HG03342 (cell line): ENCODE measurements at regions not wholly inside any gene's neighbourhood (a gene's known extent, or its start where the extent isn't known, plus 50 kb on each side); places are given as distances from the start of the nearest gene placed in this dataset.
"Not testable (repeated sequence)": the region's sequence is repeated elsewhere in the genome, so short reads cannot be mapped to it uniquely, and the experiment has no call there.

Experiments
- ATAC-seq: cut with Tn5 transposase; IDR thresholded peaks from one replicate; pipeline ENCODE4 v1.9.1; 2021; ENCODE audit warnings: mild to moderate bottlenecking, moderate library complexity; ENCODE audit not compliant: unreplicated experiment

DNA sequence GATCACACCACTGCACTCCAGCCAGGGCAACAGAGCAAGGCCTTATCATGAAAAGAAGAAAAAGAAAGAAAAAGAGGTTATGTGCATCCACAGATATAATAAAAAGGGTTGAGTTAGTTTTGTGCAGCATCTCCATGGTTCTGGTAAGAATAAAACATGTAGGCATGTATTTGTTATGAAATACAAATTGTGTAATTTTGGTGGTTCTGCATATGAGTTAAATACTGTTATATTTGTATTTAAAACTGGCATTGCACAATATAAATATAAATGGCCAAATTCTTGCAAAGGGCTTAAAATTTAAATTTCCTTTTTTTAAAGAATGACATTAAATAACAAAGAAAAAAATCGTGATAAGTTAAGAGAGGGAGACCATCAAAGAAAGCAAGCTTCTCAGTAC is 159.1 kb upstream of the PREP start:
- ATAC-seq: no peak

DNA sequence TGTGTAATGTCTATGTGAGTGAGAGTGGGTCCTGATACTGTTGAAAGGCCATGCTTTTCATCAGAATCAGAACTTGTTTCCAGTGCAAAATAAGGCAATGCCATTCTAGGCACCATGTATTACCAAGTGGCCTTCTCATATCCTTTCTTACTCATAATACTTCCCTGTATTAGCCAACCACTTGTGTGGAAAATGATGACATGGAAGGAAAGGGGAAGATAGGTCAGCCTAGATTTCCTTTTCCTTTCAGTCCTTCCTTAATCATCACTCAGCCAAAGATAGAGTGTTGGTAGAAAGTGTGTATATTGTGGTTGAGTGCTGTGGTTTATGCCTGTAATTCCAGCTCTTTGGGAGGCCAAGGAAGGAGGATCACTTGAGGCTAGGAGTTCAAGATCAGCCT is 158.6 kb upstream of the PREP start:
- ATAC-seq: no peak

DNA sequence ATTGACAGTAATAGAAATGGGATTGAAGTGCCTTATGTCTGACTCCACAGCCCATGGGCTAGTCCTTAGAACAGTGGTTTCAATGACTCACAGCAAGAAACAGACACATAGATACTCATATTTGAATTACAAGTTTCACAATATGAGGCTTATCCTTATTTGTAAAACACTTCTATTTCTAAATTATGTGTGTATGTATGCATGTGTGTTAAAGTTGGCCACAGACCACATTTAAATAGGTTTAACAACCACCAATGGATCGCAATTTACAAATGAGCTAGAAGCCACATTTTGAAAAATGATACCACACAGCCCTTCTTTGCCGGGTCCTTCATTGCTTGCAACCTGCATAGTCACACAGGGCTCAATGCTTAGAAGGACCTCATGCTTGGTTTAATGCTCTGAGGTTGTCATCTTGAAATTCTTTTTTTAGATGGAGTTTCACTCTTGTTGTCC is 157.8 kb upstream of the PREP start:
- peak; percentile 97 for ATAC-seq

DNA sequence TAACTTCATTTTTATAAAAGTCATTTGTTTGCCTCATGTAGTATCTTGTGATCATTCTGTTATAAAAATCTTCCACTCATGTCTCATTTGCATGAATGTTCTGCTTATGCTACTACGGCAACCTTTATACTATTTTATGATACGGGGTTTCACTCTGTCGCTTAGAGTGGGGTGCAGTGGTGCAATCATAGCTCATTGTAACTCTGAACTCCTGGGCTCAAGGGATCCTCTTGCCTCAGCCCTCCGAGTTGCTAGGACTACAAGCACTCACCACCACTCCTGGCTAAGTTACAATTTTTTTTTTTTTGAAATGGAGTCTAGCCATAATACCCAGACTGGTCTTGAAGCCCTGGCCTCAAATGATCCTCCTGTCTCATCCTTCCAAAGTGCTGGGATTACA is 154.4 kb upstream of the PREP start:
- ATAC-seq: no peak

DNA sequence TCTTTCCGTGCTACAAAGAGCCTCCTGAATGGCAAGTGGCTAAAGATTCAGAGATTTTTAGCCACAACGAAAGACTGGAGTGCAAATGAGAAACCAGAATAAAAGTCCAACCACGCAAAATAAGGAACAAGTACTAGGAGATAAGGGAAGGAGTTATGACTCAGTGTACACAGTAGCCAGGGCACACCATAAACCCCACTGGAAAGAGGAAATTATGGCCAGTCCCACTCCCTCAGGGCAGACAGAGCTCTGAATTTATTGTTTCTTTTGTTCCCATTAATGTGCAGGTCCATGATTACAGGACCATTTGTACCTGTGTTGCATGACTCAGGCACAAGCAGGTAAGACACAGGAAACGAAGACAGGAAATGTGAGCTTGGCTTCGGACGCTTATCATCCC is 150.3 kb upstream of the PREP start:
- ATAC-seq: no peak

DNA sequence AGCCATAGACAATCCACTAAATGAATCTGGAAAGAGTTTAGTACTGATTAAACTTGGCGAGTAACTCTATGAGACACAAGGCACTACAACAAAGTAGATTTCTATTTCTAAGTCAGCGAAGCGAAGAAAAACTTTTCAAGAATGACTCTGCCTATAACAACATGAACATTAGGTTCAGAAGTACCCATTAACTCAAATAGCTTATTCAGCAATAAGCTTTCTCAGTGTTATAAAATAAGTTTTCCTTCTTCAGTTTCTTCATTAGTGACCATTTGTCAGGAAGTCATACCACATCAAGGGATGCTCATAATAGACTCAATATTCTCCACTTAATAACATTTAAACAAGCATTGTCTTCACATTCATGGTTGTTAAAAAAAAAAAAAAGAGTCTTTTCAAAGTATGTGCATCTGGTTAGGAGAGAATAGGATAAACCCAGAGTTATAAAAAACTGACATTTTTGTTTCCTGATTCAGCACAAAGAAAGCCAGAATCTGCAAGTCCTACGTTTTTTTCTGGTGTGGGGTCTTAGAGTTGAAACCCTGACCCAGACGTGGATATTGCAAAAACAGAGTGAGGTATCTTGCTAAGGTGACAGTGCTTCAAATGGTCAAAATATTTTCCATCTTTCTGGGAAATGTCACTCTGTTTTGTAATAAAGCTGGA is 148.2 kb upstream of the PREP start:
- ATAC-seq: no peak

DNA sequence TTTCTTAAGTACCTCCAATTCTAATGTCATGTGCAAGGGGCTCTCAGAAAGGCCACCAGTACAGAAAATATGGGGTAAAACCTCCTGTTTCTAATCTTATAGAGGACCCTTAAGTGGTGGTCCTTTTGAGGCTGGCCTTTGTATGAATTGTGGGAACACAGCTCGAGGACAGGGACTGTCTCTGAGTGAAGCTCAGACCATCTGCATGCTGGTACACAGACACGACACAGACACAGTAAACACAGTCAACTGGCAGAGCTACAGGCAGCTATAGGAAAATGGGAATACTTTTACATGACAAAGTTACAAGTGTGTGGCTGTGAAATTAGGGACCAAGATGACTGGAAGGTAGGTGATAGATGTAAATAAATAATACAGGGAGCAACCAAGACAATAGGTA is 143.9 kb upstream of the PREP start:
- ATAC-seq: no peak

DNA sequence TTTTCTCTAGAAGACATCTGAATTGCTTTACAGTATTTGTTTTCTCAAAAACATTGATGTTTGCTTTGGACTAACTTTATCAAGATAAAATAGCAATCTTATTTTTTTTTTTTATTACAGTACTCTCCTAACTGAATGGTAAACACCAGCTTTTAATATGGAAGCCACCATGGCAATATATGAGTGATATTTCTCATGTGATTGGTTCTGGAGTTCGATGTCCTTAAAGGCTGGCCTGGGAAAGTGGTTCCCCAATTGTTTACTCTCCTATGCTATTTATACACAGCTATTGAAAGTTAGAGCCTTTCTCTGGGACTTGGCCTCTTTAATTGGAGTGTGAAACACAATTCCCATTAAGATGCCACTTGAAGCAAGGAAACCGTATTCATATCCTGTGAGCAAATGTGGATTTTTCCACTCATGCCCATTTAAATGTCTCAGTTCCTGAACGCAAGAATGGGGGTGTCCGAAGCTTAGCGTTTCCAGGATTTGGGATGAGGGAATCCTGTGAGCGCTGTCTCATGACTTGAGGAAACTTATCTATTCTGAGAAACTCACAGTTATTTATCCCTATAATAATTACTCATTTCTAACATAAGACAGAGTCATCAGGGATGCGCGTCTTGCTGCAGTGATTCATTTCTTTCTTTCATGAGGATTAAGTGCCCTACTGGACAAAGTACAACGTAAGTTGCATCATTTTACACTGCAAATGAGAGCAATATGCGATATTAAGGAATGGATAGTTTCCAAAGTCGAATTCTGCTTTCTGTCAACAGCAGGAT is 143.3 kb upstream of the PREP start:
- no peak for ATAC-seq

DNA sequence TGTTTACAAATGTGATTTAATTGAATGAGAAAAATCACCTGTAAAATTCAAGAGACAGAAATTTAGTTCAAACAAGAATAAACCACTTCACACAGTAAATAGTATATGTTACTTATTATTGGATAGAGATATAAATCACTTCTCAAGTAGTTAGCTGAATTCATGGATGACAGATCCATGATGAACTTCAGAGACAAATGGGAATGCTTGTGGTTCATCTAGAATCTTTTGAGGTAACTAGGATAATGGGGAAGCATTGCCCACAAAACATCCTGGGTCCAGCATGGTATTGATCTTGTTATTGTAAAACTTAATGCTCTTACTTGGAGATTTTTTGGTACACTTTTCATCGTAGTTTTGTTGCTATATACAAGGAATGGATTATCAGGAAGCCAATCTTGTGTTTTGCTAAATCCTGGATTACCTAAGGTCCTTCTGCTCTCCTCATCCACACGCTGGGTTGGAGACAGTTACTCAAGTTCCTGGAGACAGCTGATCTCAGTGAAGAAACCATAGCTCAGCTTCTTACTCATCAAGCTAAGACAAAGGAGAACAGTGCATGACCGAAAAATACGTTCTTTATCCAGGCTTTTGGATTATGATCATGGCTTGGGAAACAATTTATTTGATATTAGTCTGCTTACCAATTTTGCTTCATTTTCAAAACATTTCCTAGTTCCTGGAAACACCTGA is 142.5 kb upstream of the PREP start:
- ATAC-seq: no peak

DNA sequence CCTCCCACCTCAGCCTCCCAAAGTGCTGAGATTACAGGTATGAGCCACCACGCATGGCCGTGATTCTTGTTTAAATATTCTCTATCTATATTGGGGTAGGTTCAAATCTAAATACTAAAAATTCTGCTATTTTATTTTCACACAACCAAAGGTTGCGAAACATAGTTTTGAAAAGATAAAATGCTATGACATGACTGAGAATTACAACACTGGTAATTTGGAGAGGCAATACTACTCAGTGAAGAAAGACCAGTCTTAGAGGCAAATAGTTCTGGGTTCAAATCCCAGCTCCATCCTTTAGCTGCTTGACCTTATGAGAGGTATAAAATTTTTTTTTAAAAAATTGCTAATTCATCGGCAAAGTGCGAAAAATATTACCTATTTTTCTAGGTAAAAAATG is 137.0 kb upstream of the PREP start:
- no peak for ATAC-seq

DNA sequence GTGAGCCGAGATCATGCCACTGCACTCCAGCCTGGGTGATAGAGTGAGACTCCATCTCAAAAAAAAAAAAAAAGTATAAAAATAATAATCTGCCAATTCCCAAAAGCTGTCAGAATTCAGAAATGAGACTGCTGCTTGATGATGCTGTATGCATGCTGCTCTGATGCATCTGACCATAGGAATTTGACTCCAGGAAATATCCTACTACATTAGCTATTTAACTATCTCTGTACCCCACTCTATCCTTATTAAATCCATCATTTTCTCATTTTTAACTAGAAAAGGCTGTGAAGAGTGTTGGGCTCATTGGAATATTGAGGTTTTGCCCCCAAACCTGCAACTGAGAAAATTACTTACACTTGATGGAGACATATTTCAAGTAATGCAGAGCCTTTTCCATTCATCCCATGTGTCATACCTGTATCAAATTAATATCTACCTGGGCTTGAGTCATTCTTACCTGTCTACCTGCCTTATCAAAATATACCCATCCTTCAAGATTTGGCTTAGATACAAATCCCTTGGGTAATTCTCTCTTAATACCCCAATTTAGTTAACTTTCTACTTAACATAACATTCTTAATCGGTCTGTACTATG is 135.2 kb upstream of the PREP start:
- ATAC-seq: no peak

DNA sequence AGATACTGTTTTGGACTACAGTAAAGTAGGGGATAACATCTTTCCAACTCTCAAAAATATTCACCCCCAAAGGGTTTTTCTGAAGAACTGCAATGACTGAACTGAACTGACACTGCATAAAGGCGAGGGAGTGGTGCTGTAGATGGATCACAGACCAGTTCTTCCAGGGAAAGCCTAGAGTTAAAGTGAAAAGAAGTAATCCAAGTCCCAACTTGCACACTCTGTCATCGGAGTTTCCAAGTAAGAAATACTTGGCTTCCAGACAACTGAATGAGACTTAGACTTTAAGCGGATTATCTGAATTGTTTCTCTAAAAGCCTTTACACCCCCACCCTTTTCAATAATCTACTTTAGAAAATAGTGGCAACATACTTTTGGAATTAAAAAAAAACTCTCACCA is 134.1 kb upstream of the PREP start:
- ATAC-seq: no peak

DNA sequence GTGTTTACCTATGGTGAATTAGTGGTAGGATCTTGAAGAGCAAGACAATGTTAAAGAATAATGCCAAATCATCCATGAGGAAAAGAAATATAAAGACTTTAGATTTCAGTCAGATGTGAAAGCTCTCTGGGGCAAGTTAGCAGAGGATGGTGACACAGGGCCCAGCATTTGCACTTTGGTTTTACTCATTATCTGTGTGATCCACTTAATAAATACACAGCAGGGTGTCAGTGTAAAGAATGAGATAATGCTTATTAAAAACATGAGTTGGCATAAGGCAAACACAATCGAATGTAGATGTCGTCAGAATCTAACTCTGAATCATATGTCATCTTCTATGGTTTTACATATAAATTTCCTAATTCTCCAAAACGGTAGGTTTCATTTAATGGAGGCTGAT is 130.4 kb upstream of the PREP start:
- ATAC-seq: no peak

DNA sequence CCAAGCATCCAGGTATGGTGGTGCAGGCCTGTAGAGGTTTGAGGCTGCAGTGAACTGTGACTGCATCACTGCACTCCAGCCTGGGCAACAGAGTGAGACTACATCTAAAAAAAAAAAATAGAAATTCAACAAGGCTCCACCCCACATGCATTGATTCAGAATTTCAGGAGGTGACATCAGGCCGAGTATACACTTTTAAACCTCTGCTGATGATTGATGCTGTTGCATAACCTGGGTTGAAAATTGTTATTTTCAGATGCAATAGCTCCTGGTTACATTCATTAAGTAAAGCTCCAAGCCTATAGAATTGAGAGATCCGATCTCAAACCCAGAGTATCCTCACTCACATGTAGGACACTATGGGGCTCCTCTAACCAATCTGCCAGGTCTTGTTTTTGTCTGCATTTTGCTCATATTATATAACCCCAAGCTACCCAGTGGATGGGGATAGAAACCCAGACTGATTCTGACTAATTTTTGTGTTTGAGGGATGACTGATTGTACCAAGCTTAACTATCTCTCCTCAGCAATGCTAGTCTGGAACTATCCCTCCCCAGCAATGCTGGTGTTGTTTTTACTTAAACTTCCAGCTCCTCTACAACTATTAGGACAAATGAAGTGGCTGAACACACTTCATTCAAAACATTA is 123.5 kb upstream of the PREP start:
- no peak for ATAC-seq

DNA sequence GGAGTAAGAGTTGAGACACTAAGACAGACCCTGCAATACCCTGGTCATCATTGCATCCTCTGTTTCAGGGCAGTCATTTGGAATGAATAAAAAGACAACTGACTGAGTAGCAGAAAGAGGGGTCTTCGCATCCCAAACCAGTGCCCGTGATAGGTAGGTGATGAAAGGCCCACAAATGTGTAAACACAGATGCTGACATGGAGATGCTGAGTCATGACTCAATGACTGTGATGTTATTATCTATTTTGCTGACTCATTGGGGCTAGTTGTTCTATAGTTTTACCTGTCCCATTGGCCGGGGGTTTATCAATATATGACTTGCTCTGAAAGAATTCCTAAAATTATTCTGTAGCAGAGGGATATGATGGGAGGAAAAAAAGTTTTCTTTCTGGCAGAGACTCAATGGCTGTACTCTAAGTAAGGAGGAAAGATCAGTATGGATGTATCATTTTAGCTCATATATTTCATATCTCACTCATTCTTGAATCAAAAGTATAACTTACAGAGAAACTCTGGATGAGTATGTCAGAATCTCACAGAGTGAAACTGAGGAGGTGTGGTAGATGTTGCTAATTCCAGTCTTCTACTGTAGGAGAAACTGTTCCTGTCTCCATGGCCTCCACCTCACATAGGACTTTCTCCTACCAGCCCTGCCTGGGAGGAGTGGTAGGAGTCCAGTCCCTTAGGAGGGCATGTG is 119.9 kb upstream of the PREP start:
- ATAC-seq: no peak

DNA sequence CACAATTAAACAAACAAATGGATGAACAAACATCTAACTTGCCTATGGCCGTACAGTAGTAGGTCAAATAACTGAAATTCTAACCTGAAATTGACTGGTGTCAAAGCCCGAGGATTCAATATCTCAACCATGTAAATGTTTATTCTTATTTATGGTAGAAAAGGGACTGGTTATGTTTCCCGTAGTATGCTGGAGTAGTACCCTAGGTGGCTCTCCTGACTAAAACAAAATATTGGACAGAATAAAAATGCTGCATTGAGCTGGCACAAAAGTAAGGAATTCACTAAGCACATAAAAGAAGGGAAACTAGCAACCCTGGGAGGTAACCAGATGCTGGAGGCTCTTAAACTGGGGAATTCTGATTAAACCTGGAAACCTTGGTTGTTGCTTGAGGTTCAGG is 117.1 kb upstream of the PREP start:
- ATAC-seq: no peak

DNA sequence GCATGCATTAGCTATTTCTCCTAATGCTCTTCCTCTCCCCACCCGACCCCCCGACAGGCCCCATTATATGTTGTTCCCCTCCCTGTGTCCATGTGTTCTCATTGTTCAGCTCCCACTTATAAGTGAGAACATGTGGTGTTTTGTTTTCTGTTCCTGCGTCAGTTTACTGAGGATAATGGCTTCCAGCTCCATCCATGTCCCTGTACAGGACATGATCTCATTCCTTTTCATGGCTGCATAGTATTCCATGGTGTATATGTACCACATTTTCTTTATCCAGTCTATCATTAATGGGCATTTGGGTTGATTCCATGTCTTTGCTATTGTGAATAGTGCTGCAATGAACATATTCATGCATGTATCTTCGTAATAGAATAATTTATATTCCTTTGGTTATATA is 116.1 kb upstream of the PREP start:
- not testable (repeated sequence) for ATAC-seq

DNA sequence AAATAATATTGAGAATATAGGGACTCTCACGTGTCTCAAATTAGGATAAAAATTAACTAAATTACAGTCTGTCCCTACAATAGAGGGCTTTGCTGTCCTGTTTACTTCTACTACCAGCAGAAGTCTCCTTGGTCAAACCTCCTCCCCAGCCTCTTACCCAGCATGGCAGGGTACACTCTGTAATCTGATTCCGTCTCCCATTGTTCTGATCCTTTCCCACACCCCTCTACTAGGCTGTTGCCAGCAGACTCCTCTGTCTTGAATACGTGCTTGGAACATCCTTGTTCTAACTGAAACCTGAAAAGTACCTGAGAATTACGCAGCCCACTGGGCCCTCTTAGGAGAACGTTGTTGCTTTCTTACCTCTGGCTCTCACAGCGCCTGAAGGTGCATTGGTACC is 112.2 kb upstream of the PREP start:
- ATAC-seq: no peak

DNA sequence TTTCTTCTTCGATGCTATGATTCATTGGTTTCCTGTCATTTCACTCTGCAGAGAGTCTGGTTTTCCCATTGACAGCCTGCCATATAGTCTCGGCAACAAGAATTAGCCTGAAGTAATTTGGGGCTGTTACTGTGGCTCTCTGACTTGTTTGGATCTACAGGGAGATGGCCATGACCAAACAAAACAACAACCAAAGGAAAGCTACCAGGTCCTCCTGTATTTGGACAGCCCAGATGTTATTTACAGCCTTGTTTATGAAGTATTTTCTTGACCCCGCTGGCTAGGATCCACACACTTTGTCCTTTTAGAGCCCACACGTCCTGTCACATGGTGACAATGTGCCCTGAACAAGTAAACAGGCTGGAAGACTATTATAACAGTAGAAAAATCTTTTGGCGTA is 111.4 kb upstream of the PREP start:
- ATAC-seq: no peak

DNA sequence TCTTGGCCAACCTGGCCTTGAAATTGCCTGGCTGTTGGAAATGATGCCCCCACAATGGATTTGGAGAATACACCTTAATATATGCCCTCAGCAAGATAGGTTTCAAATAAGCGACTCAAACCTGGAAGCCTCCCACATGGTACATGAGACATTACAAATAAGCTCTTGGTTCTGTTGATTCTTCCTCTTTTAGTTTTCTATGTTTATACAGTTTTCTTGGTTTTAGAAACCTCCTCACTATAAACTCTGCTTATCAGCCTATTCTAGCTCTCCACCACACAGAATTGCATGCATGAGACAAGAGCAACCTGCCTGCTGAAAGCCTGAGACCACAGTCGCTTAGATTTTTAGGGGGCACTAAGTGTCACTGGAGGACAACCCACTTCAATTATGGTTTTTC is 108.8 kb upstream of the PREP start:
- ATAC-seq: no peak

DNA sequence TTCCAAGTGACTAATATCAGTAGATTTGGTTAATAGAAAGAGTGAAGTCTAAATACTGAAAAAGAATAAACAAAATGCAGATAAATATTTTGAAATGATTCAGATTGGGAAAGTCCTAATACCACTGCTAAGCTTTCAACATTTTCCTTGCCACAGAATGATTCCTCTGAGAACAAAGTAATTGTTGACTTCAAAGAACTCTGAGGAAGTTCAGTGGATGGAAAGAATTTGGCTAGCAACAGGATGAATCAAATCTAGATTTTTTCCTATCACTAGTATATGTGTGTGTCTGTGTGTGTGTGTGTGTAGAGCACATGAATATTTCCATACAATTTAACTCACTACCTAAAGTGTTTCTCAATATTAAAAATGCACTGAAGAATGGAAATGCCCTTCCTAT is 107.9 kb upstream of the PREP start:
- ATAC-seq: no peak
